ENCODE measurements at regions not wholly inside any gene's neighbourhood (a gene's known extent, or its start where the extent isn't known, plus 50 kb on each side); places are given as distances from the start of the nearest gene placed in this dataset.
"Not testable (repeated sequence)": the region's sequence is repeated elsewhere in the genome, so short reads cannot be mapped to it uniquely, and the experiment has no call there.

DNA sequence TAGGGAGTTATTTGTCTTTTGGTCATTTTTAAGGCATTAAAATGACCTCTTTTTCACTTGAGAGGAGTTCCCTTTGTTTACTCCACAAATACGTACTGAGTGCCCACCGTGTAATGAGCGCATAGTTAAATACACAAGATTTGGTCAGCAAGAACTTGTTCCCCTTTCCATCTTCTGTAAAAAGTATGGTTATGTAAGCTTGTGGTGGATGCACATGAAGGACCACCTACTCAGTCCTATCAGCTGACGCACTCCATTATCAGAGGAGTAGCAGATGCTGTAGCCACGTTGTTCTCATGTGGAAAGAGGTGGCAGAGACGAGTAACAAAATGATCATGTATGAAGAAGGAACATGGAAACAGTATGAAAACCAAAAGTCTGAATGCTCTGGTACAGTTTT is 78.0 kb upstream of the GARIN1A start:
- BruUV-seq (replicated peaks); H3K4me1 ChIP-seq (ENCODE audit: insufficient read depth, low read length): not testable (repeated sequence)

DNA sequence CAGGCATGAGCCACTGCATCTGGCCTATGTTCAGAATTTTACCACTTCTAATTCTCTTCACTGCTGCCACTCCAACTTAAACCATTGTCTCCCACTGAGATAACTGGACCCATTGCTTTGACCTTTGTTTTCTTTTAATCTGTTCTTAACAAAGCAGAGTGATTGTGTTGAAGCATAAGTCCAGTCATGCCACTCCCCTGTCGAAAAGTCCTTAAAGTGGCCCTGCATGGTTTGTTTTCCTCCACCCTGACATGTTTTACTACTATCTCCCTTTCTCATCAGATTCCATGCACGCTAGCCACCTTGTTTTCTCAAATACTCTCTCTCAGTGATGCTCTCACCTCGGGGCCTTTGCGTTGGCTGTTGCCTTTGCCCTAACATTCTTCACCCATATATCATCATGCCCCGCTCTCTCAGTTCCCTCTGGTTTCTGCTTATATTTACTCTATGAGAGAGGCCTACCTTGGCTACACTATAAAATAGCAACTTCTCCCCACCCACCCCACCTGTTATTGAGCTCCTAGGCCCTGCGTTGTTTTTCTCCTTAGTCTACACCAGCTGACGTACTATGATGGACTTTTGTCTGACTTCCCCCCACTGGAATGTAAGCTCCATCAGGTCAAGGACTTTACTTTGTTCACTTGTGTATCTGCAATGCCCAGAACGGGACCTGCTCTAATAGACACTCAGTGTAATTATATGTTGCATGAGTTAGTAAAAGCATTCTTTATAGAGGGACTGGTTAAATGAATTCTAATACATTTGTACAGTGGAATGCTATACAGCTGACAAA is 75.6 kb upstream of the GARIN1A start:
- H3K9me3 ChIP-seq (ENCODE audit: low read length); H3K4me3 ChIP-seq (ENCODE audit: low read length); intact Hi-C loops (cut with micrococcal nuclease); H3K36me3 ChIP-seq (ENCODE audit: low read depth, low read length); H3K27ac ChIP-seq (ENCODE audit: low read length); H3K9me2 ChIP-seq (replicated peaks; ENCODE audit: low read length); H3K79me2 ChIP-seq (ENCODE audit: low read length); H3K4me1 ChIP-seq (ENCODE audit: insufficient read depth, low read length); H3K4me2 ChIP-seq (ENCODE audit: low read length); H3K9ac ChIP-seq (ENCODE audit: low read length); H4K20me1 ChIP-seq (ENCODE audit: low read length); BruUV-seq (replicated peaks); POLR2A ChIA-PET (ENCODE audit: unreplicated experiment); H3F3A ChIP-seq (ENCODE audit: low read length, unreplicated experiment); H3K27me3 ChIP-seq (ENCODE audit: low read length); H2AFZ ChIP-seq (ENCODE audit: low read length); CTCF ChIA-PET; ATAC-seq: not testable (repeated sequence)
- peak; percentile 10 for DNase-seq

More for the DNA sequence above, 78.0 kb upstream of the GARIN1A start:
- H3K4me3 ChIP-seq (ENCODE audit: low read length); H3K27me3 ChIP-seq (ENCODE audit: low read length); H3K9me2 ChIP-seq (replicated peaks; ENCODE audit: low read length); H3F3A ChIP-seq (ENCODE audit: low read length, unreplicated experiment); CTCF ChIA-PET; H4K20me1 ChIP-seq (ENCODE audit: low read length); H3K36me3 ChIP-seq (ENCODE audit: low read depth, low read length); H3K4me2 ChIP-seq (ENCODE audit: low read length); DNase-seq; H3K9ac ChIP-seq (ENCODE audit: low read length); ATAC-seq; intact Hi-C loops (cut with micrococcal nuclease); H3K27ac ChIP-seq (ENCODE audit: low read length); H3K9me3 ChIP-seq (ENCODE audit: low read length); POLR2A ChIA-PET (ENCODE audit: unreplicated experiment); H2AFZ ChIP-seq (ENCODE audit: low read length); H3K79me2 ChIP-seq (ENCODE audit: low read length): not testable (repeated sequence)

DNA sequence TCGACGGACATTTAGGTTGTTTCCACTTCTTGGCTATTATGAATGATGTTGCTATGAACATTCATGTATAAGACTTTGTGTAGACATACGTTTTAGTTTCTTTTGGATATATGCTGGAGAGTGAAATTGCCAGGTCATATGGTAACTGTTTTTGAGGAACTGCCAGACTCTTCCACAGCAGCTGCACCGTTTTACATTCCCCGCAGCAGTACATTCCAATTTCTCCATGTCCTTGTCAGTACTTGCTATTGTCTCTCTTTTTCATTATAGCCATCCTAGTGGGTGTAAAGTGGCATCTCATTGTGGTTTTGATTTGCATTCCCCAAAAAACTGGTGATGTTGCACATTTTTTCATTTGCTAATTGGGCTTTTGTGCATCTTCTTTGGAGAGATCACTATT is 73.1 kb upstream of the GARIN1A start:
- H4K20me1 ChIP-seq (ENCODE audit: low read length); H3K4me1 ChIP-seq (ENCODE audit: insufficient read depth, low read length); H3F3A ChIP-seq (ENCODE audit: low read length, unreplicated experiment); BruUV-seq (replicated peaks); CTCF ChIA-PET; ATAC-seq; intact Hi-C loops (cut with micrococcal nuclease); H3K27me3 ChIP-seq (ENCODE audit: low read length); H3K9me2 ChIP-seq (replicated peaks; ENCODE audit: low read length); H3K36me3 ChIP-seq (ENCODE audit: low read depth, low read length); H3K79me2 ChIP-seq (ENCODE audit: low read length); H2AFZ ChIP-seq (ENCODE audit: low read length); H3K4me2 ChIP-seq (ENCODE audit: low read length); DNase-seq; H3K27ac ChIP-seq (ENCODE audit: low read length); H3K9ac ChIP-seq (ENCODE audit: low read length); H3K4me3 ChIP-seq (ENCODE audit: low read length); POLR2A ChIA-PET (ENCODE audit: unreplicated experiment); H3K9me3 ChIP-seq (ENCODE audit: low read length): not testable (repeated sequence)

DNA sequence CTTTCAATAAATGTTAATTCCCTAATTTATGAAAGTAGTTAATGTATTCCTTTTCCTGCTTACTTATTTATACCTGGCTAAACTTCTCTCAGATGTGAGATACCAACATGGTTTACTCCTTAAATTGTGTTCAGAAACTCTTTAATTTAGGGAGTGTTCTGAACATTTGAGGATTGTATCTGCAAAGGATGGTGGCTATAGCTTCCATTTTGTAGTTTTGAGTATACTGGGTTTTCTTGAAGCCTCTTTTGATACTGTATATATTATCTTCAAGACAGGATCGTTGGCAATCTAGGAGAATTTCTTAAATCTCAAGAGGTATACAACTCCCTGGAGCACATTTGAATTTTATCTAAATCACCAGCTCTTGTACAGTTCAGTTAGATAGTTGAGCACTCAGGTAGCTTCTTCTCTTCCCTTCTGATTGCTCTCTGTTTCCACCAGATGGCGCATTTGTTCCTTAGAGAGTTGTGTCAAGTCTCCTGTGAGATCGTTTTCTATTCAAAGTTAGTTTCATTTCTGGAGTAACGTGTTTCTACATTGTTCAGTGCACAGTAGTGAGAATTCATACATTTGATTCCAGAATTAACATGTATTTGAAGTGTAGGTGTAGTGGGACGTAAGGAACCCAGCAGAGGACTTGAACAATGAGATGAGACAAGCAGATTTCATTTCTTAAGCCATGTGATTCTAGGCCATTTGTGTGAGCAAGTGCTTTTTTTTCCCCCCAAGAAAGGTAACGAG is 63.2 kb upstream of the GARIN1A start:
- H3K27me3 ChIP-seq (ENCODE audit: low read length); H3K9me2 ChIP-seq (replicated peaks; ENCODE audit: low read length); POLR2A ChIA-PET (ENCODE audit: unreplicated experiment); H3F3A ChIP-seq (ENCODE audit: low read length, unreplicated experiment); BruUV-seq (replicated peaks); H3K9me3 ChIP-seq (ENCODE audit: low read length); H3K79me2 ChIP-seq (ENCODE audit: low read length); H3K27ac ChIP-seq (ENCODE audit: low read length); H3K4me1 ChIP-seq (ENCODE audit: insufficient read depth, low read length); H4K20me1 ChIP-seq (ENCODE audit: low read length); H3K36me3 ChIP-seq (ENCODE audit: low read depth, low read length); intact Hi-C loops (cut with micrococcal nuclease): not testable (repeated sequence)
- ATAC-seq (peak; percentile 95), DNase-seq (peak; percentile 57)
- peak overlapping the region; percentile 53 for H3K9ac ChIP-seq (ENCODE audit: low read length)
- H3K4me2 ChIP-seq (ENCODE audit: low read length), result peak overlapping the region; percentile 86
- TF ChIP-seq CTCF (conservative IDR thresholded peaks at IDR 0.05; ENCODE audit: low read depth, low read length), result peak; percentile 56
- CTCF ChIA-PET, result interaction anchor here (0.6 kb wide), 1 partner anchor 79 kb away, joined by 3 read pairs; no protein-coding TSS in a partner anchor
- peak overlapping the region; percentile 66 for H2AFZ ChIP-seq (ENCODE audit: low read length)
- H3K4me3 ChIP-seq (ENCODE audit: low read length), result peak overlapping the region; percentile 60

- DNase-seq; H3K27me3 ChIP-seq (ENCODE audit: low read length); H3K9ac ChIP-seq (ENCODE audit: low read length); H3K36me3 ChIP-seq (ENCODE audit: low read depth, low read length); H3K9me2 ChIP-seq (replicated peaks; ENCODE audit: low read length); POLR2A ChIA-PET (ENCODE audit: unreplicated experiment); H3K4me1 ChIP-seq (ENCODE audit: insufficient read depth, low read length); H3K4me2 ChIP-seq (ENCODE audit: low read length); H3K27ac ChIP-seq (ENCODE audit: low read length); H3K4me3 ChIP-seq (ENCODE audit: low read length); BruUV-seq (replicated peaks); H3K79me2 ChIP-seq (ENCODE audit: low read length); H3F3A ChIP-seq (ENCODE audit: low read length, unreplicated experiment); H2AFZ ChIP-seq (ENCODE audit: low read length); CTCF ChIA-PET; ATAC-seq; H3K9me3 ChIP-seq (ENCODE audit: low read length); H4K20me1 ChIP-seq (ENCODE audit: low read length): not testable (repeated sequence)
- intact Hi-C loops (cut with micrococcal nuclease), result loop anchor here (5.0 kb wide), 1 partner anchor 269 kb away; no protein-coding TSS in a partner anchor
Measured at GRCh38 chr7:128613366-128613765, 58.7 kb upstream of the GARIN1A start.

DNA sequence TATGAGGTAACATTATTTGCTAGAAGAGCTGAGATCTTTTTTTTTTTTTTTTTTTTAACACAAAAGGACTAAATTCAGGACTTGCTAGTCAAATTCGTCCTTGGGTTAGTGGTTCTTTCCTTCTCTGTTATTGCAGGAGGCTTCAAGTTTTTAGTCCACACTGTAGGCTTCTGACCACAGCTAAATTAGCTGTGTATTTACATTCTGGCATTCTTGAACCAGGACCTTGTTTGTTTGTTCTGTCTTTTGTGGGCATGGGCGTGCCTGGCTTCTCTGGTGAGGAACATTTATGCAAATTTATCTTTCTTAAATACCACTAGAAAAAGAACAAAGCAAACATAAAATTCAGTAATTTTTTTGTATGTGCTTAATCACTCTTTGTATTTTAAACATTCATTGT is 57.3 kb upstream of the GARIN1A start:
- H3K4me3 ChIP-seq (ENCODE audit: low read length); H3K4me1 ChIP-seq (ENCODE audit: insufficient read depth, low read length); POLR2A ChIA-PET (ENCODE audit: unreplicated experiment); BruUV-seq (replicated peaks); H2AFZ ChIP-seq (ENCODE audit: low read length); H3K27ac ChIP-seq (ENCODE audit: low read length); H3K9me3 ChIP-seq (ENCODE audit: low read length); H4K20me1 ChIP-seq (ENCODE audit: low read length); H3K27me3 ChIP-seq (ENCODE audit: low read length); ATAC-seq; H3K9ac ChIP-seq (ENCODE audit: low read length); DNase-seq; H3K4me2 ChIP-seq (ENCODE audit: low read length); H3K36me3 ChIP-seq (ENCODE audit: low read depth, low read length); H3F3A ChIP-seq (ENCODE audit: low read length, unreplicated experiment); H3K9me2 ChIP-seq (replicated peaks; ENCODE audit: low read length); CTCF ChIA-PET; H3K79me2 ChIP-seq (ENCODE audit: low read length): not testable (repeated sequence)
- intact Hi-C loops (cut with micrococcal nuclease), result loop anchor here (5.0 kb wide), 1 partner anchor 267 kb away; no protein-coding TSS in a partner anchor
